SIG-M5 treated with dmso at 0.1 percent for 504 hours (cell line): ENCODE measurements at regions not wholly inside any gene's neighbourhood (a gene's known extent, or its start where the extent isn't known, plus 50 kb on each side); places are given as distances from the start of the nearest gene placed in this dataset.

ENCODE experiments used
- DNase-seq: peaks from one replicate; lab custom pipeline; 2025; ENCODE audit not compliant: unreplicated experiment; lab: John Stamatoyannopoulos, UW

DNA sequence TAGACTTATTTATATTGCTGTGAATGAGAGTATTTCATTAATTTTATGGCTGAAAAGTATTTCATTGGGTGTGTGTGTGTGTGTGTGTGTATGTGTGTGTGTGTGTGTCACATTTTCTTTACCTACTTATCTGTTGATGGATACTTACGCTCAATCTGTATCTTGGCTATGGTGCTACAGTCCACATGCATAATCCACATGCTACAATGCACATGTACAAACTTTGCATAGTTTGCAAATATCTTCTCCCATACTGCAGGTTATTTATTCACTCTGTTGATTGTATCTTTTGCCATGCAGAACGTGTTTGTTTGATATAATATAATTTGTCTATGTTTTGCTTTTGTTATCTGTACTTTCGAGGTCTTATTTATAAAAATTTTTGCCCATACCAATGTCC lies 167.8 kb downstream of the RAB28 start:
- no peak for DNase-seq

DNA sequence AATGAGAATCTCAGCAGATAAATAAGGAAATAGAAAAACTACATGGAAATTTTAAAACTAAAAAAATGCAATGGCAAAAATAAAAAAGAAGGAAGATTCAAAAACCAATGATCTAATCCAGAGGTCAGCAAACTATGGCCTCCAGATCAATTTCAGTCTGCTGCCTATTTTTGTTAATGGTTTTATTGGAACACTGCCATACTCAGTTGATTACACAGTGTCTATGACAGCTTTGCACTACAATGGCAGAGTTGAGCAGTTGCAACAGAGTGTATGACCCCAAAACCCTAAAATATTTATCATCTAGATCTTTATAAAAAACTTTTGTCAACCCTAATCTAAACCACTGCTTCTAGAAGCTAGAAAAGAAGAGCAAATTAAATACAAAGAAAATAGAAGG lies 170.3 kb downstream of the RAB28 start:
- no peak for DNase-seq

GRCh38 chr4:13312264-13312663 lies 171.9 kb downstream of the RAB28 start:
- DNase-seq: no peak

- no peak for DNase-seq
These were observed 174.4 kb downstream of the RAB28 start for GRCh38 chr4:13309751-13310150.

GRCh38 chr4:13306356-13306755 lies 177.8 kb downstream of the RAB28 start:
- no peak for DNase-seq

GRCh38 chr4:13302876-13303275 lies 181.3 kb downstream of the RAB28 start:
- no peak for DNase-seq

DNA sequence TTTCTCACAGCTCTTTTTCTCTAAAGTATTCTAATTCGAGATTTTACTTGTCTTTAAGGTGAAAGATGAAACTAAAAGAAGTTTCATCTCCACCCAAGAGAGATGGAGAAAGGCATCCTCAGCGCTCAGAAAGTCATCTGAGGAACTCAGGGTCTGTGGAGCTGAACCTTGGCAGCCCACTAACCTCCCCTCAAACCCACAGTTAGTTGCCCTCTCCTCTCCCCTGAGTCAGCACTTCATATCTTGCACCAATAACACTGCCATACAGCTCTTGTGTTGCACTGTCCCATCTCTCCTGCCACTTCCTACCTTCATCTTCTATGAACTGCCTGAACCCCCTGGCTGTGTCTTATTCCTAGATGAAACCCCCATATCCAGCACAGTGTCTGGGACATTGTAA lies 184.8 kb downstream of the RAB28 start:
- no peak for DNase-seq

GRCh38 chr4:13298655-13299054 lies 185.5 kb downstream of the RAB28 start:
- DNase-seq: no peak

DNA sequence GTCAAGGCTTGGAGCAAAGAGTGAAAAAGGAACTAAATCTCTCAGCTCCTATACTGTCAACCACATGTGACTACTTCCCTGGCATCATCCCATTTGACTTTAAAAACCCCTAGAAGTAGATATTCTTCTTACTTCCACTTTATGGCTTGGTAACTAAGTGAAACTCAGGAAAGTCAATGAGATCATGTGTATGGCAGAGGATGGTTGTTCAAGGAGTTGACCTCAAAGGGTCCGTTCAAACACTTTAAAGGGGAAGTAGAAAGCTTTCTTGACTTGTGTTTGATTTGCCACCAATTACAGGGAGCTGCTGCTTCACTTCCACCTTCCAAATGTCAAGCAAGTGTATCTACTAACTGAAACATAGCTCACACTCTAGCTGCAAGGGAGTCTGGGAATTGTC lies 187.2 kb downstream of the RAB28 start:
- no peak for DNase-seq

- no peak for DNase-seq
These were observed 189.1 kb downstream of the RAB28 start for GRCh38 chr4:13294961-13295605.

GRCh38 chr4:13292372-13292771 lies 191.8 kb downstream of the RAB28 start:
- DNase-seq: no peak

DNA sequence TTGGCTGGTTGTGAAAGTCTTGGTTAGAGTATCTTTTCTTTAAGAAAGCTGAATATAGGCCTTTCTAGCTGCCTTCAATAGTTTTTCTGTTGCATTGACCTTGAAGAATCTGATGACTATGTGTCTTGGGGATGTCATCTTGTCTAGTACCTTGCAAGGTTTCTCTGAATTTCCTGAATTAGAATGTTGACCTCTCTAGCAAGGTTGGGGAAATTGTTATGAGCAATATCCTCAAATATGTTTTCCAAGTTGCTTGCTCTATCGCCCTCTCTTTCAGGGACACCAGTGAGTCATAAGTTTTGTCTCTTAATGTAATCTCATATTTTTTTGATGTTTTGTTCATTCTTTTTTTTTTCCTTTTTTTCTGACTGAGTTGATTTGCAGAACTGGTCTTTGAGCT lies 194.7 kb downstream of the RAB28 start:
- no peak for DNase-seq

GRCh38 chr4:13285336-13285735 lies 198.8 kb downstream of the RAB28 start:
- DNase-seq: no peak

GRCh38 chr4:13284932-13285331 lies 199.2 kb downstream of the RAB28 start:
- DNase-seq: no peak

GRCh38 chr4:13276357-13276756 lies 207.8 kb downstream of the RAB28 start:
- DNase-seq: no peak

- DNase-seq: no peak
These were observed 215.4 kb downstream of the RAB28 start for GRCh38 chr4:13268703-13269102.

GRCh38 chr4:13268165-13268564 lies 216.0 kb downstream of the RAB28 start:
- DNase-seq: no peak

GRCh38 chr4:13267091-13267490 lies 217.0 kb downstream of the RAB28 start:
- DNase-seq: no peak

GRCh38 chr4:13266687-13267086 lies 217.5 kb downstream of the RAB28 start:
- DNase-seq: no peak

- DNase-seq: no peak
These were observed 220.1 kb downstream of the RAB28 start for GRCh38 chr4:13263967-13264525.

DNA sequence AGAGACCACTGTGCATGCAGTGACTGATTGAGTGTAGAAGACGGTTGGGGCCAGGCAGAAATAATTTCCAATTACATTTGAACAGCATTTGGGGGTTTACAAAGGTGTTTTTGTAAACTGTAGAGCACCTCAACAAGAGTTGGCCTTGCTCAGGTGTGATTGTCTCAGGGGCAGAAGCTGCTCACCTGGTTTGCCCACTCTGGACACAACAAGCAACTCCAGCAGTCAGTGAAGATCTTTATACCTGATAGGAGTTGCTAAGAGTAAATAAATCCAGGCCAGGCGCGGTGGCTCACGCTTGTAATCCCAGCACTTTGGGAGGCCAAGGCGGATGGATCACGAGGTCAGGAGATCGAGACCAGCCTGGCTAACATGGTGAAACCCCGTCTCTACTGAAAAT lies 221.3 kb downstream of the RAB28 start:
- peak; percentile 5 for DNase-seq

- no peak for DNase-seq
These were observed 222.5 kb downstream of the RAB28 start for GRCh38 chr4:13261486-13262257.
